ENCODE measurements at regions not wholly inside any gene's neighbourhood (a gene's known extent, or its start where the extent isn't known, plus 50 kb on each side); places are given as distances from the start of the nearest gene placed in this dataset.

GRCh38 chr2:120831086-120831485 lies 95.4 kb downstream of the GLI2 start:
- TF ChIP-seq TCF12 (IDR thresholded peaks at IDR 0.05), result no peak
- TF ChIP-seq TCF12 (CRISPR knock-in tag; IDR thresholded peaks at IDR 0.05), result no peak
- no peak for TF ChIP-seq CCAR2 (optimal IDR thresholded peaks at IDR 0.05; ENCODE audit: low read depth, low read length)
- no peak for TF ChIP-seq BHLHE40 (IDR thresholded peaks at IDR 0.05; ENCODE audit: low read length)
- TF ChIP-seq JUN (CRISPR knock-in tag; IDR thresholded peaks at IDR 0.05), result no peak
- no peak for TF ChIP-seq NFE2 (CRISPR knock-in tag; IDR thresholded peaks at IDR 0.05)
- no peak for TF ChIP-seq ATF7 (IDR thresholded peaks at IDR 0.05)
- TF ChIP-seq ATF7 (CRISPR knock-in tag; IDR thresholded peaks at IDR 0.05), result no peak
- no peak for TF ChIP-seq CTCF (CRISPR knock-in tag; IDR thresholded peaks at IDR 0.05)

All from HepG2 (cell line).